DMS53 treated with DMSO at 0.1 percent for 48 hours (cell line): ENCODE measurements at regions not wholly inside any gene's neighbourhood (a gene's known extent, or its start where the extent isn't known, plus 50 kb on each side); places are given as distances from the start of the nearest gene placed in this dataset.
"Not testable (repeated sequence)": the region's sequence is repeated elsewhere in the genome, so short reads cannot be mapped to it uniquely, and the experiment has no call there.

Experiments used
- DNase-seq: peaks from one replicate; lab custom pipeline; 2025; ENCODE audit not compliant: unreplicated experiment; lab: John Stamatoyannopoulos, UW

DNA sequence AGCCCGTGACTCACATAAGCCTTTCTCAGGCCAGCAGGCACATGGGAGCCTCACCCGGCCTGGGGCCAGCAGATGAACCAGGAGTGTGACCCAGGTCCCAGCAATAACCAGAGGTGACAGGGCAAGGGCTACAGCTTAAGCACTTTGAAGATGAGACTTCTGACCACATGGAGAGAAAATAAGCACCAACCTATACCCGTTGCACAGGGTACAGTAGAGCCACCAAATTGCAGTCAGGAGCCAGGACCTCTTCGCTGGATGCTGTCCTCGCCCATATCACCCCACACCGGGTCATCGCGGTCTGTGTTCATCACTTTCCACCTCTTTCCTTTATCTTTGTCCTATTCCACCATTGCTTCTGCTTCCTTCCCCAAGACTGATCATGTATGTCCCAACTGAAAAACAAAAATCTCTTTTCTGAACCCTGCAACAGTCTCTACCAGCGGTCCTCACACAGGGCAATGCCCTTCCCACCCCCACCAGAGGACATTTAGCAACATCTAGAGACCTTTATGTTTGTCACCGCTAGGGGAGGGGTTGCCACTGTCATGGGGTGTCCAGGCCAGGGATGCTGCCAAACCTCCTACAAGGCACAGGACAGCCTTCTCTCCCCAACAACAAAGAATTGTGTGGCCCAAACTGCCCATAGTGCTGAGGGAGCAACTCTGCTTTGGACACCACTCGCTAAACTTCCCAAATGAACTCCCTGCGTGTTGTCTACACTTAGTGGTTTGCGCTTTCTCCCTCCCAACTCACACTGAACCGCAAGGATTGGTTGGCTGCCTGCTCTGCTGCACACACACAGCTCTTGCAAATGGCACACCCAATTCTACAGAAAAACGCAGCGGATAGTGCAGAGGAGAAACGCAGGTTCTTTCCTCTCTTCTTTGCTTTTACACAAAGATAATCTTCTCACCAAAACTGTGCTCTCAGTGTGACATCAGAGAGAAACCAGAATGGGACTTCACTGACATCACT lies 219.4 kb upstream of the FRG1 start:
- not testable (repeated sequence) for DNase-seq

DNA sequence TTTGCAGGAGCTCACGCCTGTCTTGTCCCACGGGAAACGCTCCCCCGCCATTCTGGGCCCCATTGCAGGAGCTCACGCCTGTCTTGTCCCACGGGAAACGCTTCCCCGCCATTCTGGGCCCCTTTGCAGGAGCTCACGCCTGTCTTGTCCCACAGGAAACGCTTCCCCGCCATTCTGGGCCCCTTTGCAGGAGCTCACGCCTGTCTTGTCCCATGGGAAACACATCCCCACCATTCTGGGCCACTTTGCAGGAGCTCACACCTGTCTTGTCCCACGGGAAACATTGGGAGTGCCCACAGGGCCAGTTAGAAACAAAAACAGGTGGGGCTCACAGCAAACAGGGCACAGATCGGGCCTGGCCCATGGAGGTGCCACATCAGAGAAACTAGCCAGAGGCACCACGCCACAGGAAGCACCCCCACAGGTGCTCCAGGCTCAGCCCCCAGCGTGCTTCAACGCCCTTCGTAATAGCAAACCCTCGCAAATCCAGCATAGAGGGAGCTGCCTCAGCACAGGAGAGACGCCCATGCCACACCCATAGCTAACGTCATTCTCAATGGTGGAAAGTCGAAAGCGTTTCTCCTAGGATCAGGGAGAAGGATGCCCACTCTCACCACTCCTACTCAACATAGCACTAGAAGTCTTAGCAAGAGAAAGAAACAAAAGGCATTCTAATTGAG lies 218.2 kb upstream of the FRG1 start:
- DNase-seq, result peak; percentile 23

DNA sequence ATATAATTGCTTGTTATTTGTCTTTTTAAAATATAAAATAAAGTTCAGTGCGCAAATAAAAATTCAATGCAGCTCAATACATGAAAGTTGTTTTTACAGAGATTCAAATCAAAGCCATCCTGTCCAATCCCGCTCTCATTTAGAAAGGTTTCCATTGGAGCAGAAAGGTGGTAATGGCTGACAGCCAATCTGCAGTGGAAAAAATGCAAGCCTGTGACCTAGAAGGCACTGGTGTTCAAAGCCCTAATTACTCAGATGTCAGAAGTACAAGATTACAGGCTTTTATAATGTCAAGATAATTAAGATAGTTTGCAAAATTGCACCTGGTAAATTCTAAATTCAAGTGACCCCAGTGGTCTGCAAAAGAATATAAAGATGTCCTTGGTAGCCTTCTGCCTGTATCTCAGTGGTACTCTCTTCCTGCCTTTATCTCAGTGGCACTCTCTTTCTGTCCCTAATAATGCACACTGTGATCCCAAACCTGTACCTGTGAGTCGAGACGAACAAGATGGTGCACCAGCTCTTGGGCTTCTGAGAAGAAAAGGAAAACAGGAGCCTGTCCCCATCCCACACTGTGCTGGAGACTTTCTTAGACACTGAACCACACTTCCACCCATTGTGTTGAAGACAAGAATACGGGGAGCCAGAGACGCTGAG lies 212.6 kb upstream of the FRG1 start:
- DNase-seq, result not testable (repeated sequence)

DNA sequence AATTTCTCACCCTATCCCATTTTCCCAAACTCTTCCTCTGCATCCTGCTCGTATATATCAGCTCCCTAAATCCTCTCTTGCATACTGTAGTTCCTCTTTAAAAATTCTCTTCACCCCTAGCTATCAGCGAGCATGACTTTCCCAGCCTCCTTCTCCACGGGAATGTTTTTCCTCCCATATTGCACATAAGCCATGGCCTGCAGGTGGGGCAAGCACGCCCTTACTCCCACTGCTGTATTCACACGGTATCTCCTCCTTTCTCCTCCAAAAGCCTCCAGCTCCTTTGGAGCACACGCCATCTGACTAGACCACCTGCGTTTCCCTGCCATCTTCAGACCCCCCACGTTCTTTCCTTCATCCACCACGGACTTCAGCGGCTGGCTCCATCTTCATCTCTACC lies 208.7 kb upstream of the FRG1 start:
- not testable (repeated sequence) for DNase-seq

DNA sequence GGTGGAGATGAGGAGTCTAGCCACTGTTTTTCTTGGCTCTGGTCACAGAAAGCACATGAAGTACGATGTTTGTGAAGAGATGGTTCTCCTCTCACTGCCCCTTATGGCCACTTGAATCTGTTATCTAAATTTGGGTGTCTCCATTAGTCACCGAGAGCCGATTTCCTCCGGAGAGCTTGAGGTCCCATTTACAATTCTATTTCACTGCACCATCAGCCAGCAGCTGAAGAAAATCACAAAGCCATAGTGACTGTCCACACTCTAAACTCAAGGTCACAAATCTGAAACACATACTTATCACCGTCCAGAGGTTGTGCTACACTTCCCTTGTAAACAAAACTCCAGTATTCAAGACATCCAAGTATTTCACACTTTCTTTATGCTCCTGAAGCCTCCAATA lies 207.2 kb upstream of the FRG1 start:
- DNase-seq, result not testable (repeated sequence)

DNA sequence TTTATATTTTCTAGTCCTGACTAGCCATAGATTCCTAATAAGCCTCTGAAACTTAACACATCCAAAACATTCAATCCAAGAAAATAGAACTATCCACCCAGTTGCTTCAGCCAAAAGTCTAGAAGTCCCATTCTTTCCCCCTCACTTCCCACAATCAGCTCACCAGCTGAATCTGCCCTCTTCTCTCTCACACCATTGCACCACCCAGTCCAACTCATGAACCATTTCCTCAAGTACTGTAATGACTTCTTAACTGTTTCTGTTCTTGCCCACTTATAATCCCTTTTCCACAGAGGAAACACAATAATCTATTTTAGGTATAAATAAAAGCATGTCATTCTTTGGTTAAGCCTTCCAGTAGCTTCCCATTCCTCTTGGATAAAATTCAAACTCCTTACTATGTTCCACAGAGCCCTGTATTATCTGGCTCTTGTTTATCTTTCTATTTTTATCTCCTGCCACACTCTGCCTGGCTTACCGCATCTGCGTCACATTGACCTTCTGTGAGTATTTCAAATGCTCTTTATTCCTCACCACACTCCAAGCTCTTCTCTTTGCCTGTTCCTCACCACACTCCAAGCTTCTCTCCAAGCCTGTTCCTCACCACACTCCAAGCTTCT lies 205.9 kb upstream of the FRG1 start:
- DNase-seq, result not testable (repeated sequence)

DNA sequence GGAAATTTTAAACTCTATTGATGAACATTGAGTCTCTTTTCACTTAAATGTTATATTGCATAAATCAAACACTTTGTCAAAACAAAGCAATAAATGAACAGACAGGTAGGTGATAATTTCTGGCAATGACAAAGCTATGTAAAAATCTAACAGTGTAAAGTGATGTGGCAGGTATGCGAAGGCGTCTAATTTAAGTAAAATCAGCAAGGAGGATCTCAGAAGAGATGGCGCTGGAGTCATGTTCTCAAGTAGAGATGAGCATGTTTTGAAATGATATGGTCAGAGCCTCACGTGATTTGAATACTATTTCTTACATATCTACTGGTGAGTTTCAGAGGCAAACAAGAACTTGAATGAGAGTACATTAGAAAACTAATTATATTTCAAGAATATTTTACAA lies 204.0 kb upstream of the FRG1 start:
- DNase-seq, result not testable (repeated sequence)

DNA sequence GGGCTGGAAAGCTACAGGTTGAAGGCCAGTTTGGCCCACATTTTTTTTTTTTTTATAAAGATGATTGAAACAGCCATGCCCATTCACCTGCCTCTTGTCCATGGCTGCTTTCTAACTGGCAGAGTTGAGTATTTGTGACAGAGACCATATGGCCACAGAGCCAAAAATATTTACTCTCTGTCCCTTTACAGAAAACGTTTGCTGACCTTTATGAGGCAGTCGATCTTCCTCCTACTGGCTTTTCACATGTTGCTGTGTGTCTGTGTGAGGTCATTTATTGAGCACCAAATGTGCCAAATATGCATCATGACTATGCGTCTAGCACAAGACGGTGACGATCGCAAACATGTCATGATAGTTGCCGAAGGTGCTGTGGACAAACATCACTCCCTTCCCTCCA lies 200.6 kb upstream of the FRG1 start:
- not testable (repeated sequence) for DNase-seq

DNA sequence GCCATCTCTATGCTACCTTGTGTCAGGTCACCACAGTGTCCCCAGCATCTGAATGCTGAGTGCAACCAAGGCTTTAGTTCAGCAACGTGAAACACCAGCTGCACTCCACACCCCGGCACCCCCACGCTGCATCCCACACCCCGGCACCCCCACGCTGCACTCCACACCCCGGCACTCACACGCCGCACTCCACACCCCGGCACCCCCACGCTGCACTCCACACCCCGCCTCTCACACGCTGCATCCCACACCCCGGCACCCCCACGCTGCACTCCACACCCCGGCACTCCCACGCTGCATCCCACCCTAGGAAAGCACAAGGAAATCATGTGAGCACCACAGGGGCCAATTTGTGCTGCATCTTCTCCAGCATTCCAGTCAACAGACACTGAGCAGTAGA lies 199.8 kb upstream of the FRG1 start:
- no peak for DNase-seq

DNA sequence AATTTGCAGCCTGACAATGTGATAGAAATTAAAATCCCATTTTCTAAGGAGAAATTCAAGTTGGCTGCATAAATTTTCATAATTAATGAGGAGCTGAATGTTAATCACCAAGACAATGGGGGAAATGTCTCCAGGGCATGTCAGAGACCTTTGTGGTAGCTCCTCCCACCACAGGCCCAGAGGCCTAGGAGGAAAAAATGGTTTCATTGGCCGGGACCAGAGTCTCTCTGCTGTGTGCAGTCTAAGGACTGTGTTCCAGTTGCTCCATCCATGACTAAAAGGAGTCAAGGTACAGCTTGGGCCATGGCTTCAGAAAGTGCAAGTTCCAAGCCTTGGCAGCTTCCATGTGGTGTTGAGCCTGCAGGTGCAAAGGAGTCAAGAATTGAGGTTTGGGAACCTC lies 187.6 kb upstream of the FRG1 start:
- DNase-seq, result not testable (repeated sequence)

DNA sequence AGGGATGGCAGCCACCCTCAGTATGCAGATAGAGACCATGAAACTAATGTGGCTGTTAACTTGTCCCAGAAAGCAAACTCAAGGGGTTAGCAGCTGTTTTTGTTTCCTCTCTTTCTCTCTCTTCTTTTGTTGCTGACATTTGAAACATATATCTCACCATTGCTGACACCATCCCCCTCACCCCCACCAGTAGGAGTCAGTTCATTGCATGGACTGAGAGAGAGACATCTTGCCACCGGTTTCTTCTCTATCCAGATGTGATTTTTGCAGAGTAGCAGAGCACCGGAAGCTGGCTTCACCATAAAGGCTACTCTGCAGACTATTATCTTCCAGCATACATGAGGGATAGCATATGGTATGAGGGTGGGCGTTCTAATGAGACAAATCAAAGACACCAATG lies 177.1 kb upstream of the FRG1 start:
- no peak for DNase-seq

DNA sequence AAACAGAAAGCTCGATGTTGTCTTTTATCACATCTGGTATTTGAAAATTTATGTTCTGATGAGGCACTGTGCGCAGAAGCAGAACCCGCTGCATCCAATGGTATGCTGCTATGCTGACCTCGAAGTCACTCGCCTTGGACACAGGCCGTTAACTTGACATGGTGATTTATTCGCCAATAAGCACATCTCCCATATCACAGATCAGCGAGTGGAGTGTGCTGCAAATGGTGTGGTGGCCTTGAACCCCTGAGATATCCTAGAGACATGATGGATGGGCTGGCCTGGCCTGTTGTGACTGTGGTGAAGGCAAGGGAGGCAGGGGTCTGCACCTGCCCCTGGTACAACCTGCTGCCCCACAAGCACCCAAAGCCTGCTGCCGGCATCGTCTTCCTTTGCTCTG lies 175.4 kb upstream of the FRG1 start:
- no peak for DNase-seq

DNA sequence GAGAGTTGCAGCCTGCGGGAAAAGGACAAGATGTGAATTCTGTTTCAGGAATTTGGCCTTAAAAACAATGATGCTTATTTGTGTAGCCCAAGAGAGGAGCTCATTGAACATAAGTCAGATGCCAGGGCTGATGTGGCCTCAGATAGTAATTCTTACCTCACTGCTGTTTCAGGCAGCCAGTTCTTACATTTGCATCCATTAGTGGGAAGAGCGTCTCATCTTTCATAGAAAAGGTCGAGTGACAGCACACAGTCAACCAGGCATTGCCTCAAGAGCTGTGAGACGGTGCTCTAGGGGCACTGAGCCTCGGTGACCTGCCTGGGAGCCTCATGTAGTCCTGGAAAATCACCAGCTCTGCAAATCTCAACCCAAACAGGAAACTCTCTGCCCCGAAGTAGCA lies 174.9 kb upstream of the FRG1 start:
- no peak for DNase-seq

DNA sequence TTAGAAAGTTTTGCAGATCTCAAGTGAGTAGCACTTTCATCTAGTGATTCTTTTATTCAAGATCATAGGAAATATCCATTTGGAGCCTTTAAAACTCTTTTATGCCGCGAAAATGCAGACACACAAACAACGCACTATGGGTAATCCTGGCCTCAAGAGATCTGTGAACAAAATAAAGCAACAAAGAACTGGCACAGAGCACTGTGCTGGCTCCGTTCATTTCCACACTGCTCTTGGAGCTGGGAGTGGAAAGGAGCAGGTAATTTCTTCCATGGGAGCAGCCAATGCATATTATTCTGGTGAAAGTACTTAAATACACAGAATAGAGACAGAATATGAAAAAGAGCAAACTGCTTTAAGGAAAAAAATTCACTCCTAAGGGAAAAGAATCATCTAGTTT lies 172.7 kb upstream of the FRG1 start:
- DNase-seq, result no peak

DNA sequence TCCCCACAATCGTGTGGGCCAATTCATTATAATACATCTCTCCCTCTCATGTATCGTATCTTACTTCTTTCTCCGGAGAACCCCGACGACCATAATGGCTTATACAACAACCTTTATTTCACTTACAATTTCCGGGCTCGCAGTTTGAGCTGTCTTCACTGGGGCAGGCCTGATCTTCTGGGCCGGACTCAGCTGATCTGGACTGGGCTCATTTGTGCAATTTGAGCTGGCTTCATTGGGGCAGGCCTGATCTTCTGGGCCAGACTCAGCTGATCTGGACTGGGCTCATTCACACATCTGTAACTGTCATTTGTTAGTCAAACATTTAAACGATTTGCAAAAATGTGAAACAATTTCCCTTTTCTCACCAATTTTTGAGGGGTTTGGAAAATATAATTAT lies 171.5 kb upstream of the FRG1 start:
- no peak for DNase-seq

DNA sequence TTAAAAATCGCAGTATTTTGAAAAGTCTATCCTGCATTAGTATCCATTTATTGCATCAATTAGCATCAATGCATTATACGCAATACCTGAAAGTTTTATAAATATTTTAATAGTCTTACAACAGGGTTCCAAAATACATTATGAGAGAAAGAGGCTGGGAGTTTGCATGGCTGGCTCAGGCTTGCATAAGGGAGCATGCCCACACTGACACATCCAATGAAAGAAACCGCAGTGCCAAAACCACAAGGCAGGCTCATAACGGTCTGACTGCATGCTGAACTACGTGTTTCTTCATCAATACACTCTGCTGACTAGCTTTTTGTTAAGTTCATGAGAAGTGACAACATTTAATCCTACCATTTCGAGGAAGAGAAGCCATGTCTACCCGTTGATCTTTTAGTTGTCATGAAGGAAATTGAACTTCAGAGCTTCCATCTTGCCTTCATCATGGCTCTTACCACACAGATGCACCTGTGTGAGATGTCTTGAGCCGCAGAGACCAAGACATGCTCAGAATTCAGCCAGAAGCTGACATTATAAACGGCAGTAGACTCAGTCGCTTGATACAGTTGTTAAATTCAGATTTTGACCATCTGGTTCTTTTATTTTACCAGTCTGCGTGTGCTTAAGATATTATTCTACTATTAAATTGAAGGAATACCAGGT lies 168.8 kb upstream of the FRG1 start:
- DNase-seq, result no peak

DNA sequence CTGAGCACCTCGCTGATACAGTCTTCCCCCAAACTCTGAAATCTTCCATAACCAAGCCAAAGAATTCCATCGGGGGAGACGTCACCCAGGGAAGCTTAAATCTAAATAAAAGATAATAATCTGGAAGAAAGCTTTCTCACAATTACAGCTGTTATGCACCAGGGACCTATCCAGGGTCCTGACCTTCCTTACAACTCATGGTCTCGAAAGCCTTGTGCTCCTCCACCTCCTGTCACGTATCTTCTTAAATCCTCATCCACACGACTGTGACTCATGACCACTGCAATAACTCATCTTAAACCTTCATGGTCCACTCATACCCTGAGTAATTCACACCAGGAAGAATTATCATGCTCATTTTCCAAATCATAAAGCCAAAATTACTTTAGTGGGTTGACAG lies 166.8 kb upstream of the FRG1 start:
- no peak for DNase-seq

DNA sequence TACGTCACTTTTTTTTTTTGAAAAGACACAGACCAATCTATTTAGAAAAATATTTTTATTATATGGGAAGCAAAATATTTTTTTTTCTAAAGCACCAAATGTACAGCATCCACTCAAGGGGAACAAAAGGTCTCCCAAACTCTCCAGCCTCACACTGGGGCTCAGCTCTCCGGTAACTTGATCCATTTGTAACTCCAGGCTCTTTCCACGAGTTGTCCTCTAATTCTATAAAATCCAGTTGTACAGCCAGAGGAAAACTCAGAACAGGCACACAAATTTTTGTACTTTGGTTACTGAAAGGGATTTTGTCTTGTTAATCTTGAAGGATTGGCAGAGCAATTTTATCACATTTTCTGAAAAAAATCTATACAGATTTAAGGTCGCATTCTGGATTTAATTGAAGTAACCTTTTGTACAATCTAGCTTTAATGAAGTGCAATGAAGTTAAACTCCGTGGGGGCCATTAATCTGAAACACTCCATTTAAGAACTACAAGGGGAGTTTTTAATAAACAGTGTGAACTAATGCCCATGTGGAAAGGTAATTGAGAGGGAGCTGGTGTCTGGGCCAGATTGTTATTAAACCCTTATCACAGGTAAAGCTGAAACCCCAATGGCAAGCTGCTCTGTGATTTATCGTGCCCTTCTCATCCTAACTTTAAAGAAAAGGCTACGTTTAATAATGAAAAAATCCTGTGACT lies 161.2 kb upstream of the FRG1 start:
- DNase-seq, result no peak

DNA sequence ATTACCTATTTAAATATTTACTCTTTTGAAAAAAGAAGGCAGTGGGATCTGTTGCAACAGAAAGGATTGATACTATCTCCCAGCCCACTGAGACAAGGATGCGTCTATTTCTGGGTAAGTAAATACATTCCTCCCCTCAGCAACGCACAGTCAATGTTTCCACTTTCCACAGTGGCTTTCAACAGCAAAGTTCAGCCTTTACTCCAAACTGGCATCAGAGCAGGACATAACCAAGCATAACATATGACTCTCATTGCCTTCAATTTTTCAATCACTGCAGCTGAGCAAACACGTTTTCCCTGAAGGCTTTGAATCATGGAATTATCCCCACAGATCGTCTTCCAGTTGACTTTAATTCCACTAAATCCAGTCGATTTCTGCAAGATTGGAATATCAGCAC lies 160.3 kb upstream of the FRG1 start:
- DNase-seq, result no peak

DNA sequence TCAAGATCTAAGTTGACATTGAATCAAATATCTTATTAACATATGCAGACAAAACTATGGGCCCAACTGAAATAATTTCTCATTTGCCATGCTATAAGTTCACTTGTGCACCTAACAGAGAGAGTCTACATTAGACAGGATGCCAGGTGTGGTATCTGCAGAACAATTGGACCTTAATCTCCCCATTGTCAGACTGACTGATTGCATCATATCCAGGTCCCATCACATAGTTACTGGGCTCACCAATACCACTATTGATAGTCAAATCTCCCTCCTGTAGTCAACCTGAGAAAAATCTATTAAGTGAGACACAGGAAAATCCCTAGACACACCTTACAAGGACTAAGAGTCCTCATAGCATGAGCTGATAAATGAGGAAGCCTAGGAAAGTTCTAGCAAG lies 156.0 kb upstream of the FRG1 start:
- DNase-seq, result no peak
